ENCODE measurements at regions not wholly inside any gene's neighbourhood (a gene's known extent, or its start where the extent isn't known, plus 50 kb on each side); places are given as distances from the start of the nearest gene placed in this dataset.

DNA sequence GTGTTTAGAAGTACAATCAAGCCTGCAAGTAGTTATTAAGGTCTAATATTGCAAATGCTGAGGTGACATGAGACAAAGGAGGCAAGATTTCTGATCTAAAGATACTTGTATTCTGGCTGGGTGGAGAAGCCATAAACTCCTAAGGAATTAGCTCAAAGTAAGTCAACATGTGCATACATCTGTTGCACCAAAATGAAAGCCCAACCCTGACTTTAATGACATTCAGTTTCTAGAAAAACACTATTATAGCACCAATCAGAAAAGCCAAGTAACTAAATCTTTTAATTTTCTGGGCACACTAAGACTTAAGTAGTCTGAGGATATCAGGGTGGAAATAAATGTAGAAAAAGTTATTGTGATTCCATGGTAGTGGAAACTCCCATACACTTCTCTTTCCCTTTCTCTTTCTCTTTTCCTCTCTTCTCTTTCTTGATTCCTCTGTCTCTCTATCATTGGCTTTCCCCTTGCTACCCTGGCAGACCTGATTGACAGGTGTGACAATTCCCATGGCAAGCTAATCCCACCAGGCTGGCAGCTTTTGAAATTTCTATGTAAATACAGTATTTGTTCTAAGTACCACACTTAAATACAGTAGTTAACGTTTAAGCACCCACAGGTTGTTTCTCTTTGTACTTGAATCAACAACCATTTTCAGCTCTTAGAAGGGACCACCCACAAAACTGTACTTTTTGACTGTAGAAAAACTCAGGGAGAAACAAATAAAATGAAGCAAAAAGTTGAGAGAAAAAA lies 528.4 kb upstream of the SEMA6D start:
- no peak overlapping the region for H4K91ac ChIP-seq (replicated peaks; ENCODE audit: insufficient read length, low read length)
- no peak for DNase-seq (ENCODE audit: low read depth in 1 of 2, low spot score in 2 of 2)
- H3K23ac ChIP-seq (ENCODE audit: insufficient read length), result no peak overlapping the region
- no peak overlapping the region for H2BK20ac ChIP-seq (ENCODE audit: low read length)
- no peak overlapping the region for H2BK5ac ChIP-seq (ENCODE audit: low read depth, low read length)
- H3K79me1 ChIP-seq (ENCODE audit: low read depth, low read length), result no peaks in the 10 kb centered on the region
- no peak overlapping the region for H3K27ac ChIP-seq (ENCODE audit: low read depth, low read length)
- H3K18ac ChIP-seq (ENCODE audit: extremely low read depth, low read length), result no peak overlapping the region
- H3K23me2 ChIP-seq (ENCODE audit: low read depth, low read length), result peaks cover 11% of the 10 kb centered on the region; the same call in 1 of the 2 replicates
- no peak overlapping the region for H3K14ac ChIP-seq (ENCODE audit: insufficient read length)
- no peaks in the 10 kb centered on the region for H3K79me2 ChIP-seq (ENCODE audit: control insufficient read depth in 1 of 2, insufficient read depth in 2 of 2, low read length in 2 of 2)
- no peak overlapping the region for H2BK120ac ChIP-seq (replicated peaks; ENCODE audit: low read depth, low read length)
- H3K4ac ChIP-seq (replicated peaks; ENCODE audit: insufficient read length, low read depth, low read length), result no peak overlapping the region
- no peak overlapping the region for H3K4me3 ChIP-seq (ENCODE audit: extremely low read depth in 1 of 4, insufficient read depth in 2 of 4, low read depth in 3 of 4, low read length in 4 of 4)
- H3K56ac ChIP-seq (replicated peaks; ENCODE audit: insufficient read length, low read depth, low read length), result no peak overlapping the region
- peaks cover 0 to 5% (median 4%) of the 10 kb centered on the region in 4 experiments; a peak in 4 of 7 replicates for H3K4me1 ChIP-seq (replicated peaks in 1 of 4; ENCODE audit: control insufficient read depth in 3 of 4, insufficient read depth in 4 of 4, low read length in 3 of 4)
- peak; percentile 60 for FAIRE-seq
- H3K9ac ChIP-seq (replicated peaks in 1 of 4; ENCODE audit: extremely low read depth in 1 of 4, low read depth in 3 of 4, low read length in 3 of 4), result no peak overlapping the region
- ChIA-PET POLR2A (ENCODE audit: partially characterized antibody) (interaction anchor here (0.6 to 0.7 kb wide), 2 partner anchors 16 to 363 kb away, joined by 3 to 4 read pairs; no protein-coding TSS in a partner anchor), CTCF (ENCODE audit: partially characterized antibody) (interaction anchor here (1.1 to 2.4 kb wide), 5 partner anchors 394 to 896 kb away, joined by 3 to 7 read pairs (median 4); no protein-coding TSS in a partner anchor)
- no peaks in the 10 kb centered on the region for H3K9me3 ChIP-seq (ENCODE audit: insufficient read depth in 2 of 2, low read depth in 1 of 2, low read length in 1 of 2)
- peaks cover 12 to 50% (median 30%) of the 10 kb centered on the region in 4 experiments for H3K27me3 ChIP-seq (replicated peaks in 1 of 4; ENCODE audit: control insufficient read depth in 3 of 4, extremely low read depth in 1 of 4, insufficient read depth in 3 of 4, low read length in 3 of 4)
- no peaks in the 10 kb centered on the region for H4K20me1 ChIP-seq (replicated peaks in 1 of 2; ENCODE audit: control insufficient read depth in 1 of 2, insufficient read depth in 2 of 2, low read length in 2 of 2)
- H4K8ac ChIP-seq (ENCODE audit: extremely low read depth, insufficient read depth, low read length), result no peak overlapping the region
- H2AFZ ChIP-seq (ENCODE audit: low read length), result no peak overlapping the region
- H3K4me2 ChIP-seq (ENCODE audit: insufficient read depth in 1 of 2, low read depth in 2 of 2, low read length in 2 of 2), result 0 out of 4 replicates have a peak overlapping the region, but pooled peaks of 1 of the 2 experiments have one; percentile 2
- no peaks in the 10 kb centered on the region for H3K36me3 ChIP-seq (ENCODE audit: control insufficient read depth in 2 of 4, insufficient read depth in 4 of 4, low read length in 3 of 4)
- no peak overlapping the region for H2BK12ac ChIP-seq (ENCODE audit: low read depth, low read length)
- H2AK5ac ChIP-seq (ENCODE audit: low read depth, low read length), result no peak overlapping the region
- no peak overlapping the region for H2BK15ac ChIP-seq (ENCODE audit: low read length)
- WGBS, 2 experiments (ENCODE audit: extremely low coverage in 1 of 2, insufficient coverage in 1 of 2, insufficient read length in 1 of 2, insufficient replicate concordance in 2 of 2, low coverage in 1 of 2, low lambda C conversion rate in 2 of 2, missing lambda C conversion rate in 1 of 2), result 6% methylated on average over 1 of the region's 1 CpG; no CpG with 5 or more reads in 1 of the 2 experiments
- no peak overlapping the region for H4K5ac ChIP-seq (ENCODE audit: insufficient read length, low read depth, low read length)

All from H1 (cell line).